Cardiac fibroblast (primary cell): ENCODE measurements at regions not wholly inside any gene's neighbourhood (a gene's known extent, or its start where the extent isn't known, plus 50 kb on each side); places are given as distances from the start of the nearest gene placed in this dataset.
"Not testable (repeated sequence)": the region's sequence is repeated elsewhere in the genome, so short reads cannot be mapped to it uniquely, and the experiment has no call there.

ENCODE experiments used
- DNase-seq, 2 donors: peaks; one replicate each; pipeline versions ENCODE4 v3.0.0 to v3.0.0-alpha.2; 2010; ENCODE audit warnings: low read depth in 2 of 2
- H3K4me3 ChIP-seq, 2 donors: replicated peaks in 1 of 2; 1 replicate in 1 of 2; 2 replicates in 1 of 2; pipeline ENCODE4 v1.5.1; 2011; ENCODE audit warnings: low read depth in 2 of 2, low read length in 2 of 2, mild to moderate bottlenecking in 2 of 2, moderate library complexity in 1 of 2
- TF ChIP-seq, protein P1 (sequence below): IDR thresholded peaks from one replicate; pipeline ENCODE4 v1.5.1; 2011; ENCODE audit warnings: low read depth, mild to moderate bottlenecking, low read length, inconsistent platforms

GRCh38 chr6:169974663-169975062 is 223.2 kb downstream of the ERMARD start:
- DNase-seq: no peak
- TF ChIP-seq, protein P1, sequence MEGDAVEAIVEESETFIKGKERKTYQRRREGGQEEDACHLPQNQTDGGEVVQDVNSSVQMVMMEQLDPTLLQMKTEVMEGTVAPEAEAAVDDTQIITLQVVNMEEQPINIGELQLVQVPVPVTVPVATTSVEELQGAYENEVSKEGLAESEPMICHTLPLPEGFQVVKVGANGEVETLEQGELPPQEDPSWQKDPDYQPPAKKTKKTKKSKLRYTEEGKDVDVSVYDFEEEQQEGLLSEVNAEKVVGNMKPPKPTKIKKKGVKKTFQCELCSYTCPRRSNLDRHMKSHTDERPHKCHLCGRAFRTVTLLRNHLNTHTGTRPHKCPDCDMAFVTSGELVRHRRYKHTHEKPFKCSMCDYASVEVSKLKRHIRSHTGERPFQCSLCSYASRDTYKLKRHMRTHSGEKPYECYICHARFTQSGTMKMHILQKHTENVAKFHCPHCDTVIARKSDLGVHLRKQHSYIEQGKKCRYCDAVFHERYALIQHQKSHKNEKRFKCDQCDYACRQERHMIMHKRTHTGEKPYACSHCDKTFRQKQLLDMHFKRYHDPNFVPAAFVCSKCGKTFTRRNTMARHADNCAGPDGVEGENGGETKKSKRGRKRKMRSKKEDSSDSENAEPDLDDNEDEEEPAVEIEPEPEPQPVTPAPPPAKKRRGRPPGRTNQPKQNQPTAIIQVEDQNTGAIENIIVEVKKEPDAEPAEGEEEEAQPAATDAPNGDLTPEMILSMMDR: no peak
- H3K4me3 ChIP-seq: no peak overlapping the region

- not testable (repeated sequence) for DNase-seq, H3K4me3 ChIP-seq
Measured at GRCh38 chr6:169973588-169974467, 222.4 kb downstream of the ERMARD start.

GRCh38 chr6:169972736-169973135 is 221.3 kb downstream of the ERMARD start:
- TF ChIP-seq, protein P1: no peak
- no peak for DNase-seq

DNA sequence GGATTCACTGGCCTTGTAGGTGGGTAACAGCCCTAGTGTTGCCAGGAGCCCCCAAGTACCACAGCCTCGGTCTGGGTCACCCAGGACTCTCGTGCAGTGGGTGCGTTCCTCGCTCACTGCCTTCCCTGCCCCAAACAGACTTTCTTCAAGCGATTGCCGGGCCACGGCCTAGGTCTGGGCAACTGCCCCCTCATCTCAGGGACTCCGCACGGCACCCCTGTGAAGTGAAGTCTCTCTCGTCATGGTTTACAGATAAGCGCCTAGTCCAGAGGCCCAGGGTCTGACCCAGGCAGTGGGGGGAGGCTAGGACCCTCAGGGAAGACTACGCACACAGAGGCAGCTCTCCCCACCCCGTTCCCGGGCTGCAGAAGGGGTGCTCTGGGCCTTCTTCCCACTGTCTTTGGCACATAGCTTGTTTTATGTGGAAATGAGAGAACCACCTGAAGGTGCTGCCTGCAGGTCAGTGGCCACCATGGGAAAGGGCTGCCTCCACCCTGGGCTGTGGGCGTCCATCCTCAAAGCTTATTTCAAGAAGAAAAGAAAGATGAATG is 220.8 kb downstream of the ERMARD start:
- DNase-seq: no peak
- TF ChIP-seq, protein P1: no peak
- no peak overlapping the region for H3K4me3 ChIP-seq

More at GRCh38 chr6:169972736-169973135, 221.3 kb downstream of the ERMARD start:
- H3K4me3 ChIP-seq: no peak overlapping the region

DNA sequence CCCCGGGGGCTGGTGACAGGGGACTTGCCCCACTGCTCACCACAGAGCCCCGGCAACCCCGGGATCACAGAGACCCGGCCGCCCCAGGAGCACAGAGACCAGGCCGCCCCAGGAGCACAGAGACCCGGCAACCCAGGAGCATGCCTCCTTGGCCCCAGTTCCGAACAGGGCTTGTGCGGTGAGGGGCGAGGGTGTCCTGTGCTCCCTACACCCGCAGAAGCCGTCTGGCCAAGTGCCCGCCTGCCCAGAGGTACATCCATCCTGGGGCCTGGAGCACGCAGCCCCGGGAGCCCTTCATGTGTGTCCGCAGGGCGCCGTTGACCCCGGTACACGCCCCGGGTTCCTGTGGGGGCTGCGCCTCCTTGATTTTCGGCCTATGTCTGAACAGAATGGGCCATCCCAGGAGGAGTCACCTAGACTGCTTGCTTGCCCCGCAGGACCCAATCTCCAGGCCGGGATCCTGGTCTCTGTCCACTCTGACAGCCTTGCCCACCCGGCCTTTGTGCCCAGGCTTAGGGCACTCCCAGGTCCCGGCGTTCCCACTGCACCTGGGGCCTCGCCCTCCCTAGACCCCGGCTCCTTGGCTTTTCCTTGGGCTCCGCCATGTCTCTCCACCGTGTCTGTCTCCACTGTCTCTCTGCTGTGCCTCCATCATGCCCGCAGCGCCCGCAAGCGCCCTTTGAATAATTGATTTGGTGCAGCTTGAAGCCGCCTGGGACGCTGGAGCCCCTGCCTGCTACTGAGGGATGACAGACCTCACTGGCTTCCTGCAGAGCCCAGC is 219.8 kb downstream of the ERMARD start:
- no peak overlapping the region for H3K4me3 ChIP-seq
- TF ChIP-seq, protein P1: no peak
- DNase-seq: no peak

- DNase-seq: no peak
- TF ChIP-seq, protein P1: no peak
- H3K4me3 ChIP-seq: no peak overlapping the region
Measured at GRCh38 chr6:169970306-169970988, 219.0 kb downstream of the ERMARD start.
